CD14-positive monocyte (primary cell): ENCODE measurements at regions not wholly inside any gene's neighbourhood (a gene's known extent, or its start where the extent isn't known, plus 50 kb on each side); places are given as distances from the start of the nearest gene placed in this dataset.

Experiments used
- DNase-seq, 3 donors: peaks; one replicate each; pipeline ENCODE4 v3.0.0-alpha.2; 2011 to 2022
- H2AFZ ChIP-seq: 2 replicates; pipeline ENCODE4 v1.6.0; 2012; ENCODE audit warnings: mild to moderate bottlenecking, low read depth, low read length, inconsistent platforms; ENCODE audit not compliant: insufficient read depth, poor library complexity, severe bottlenecking
- H3K27ac ChIP-seq, 2 donors: 1 replicate in 1 of 2; 2 replicates in 1 of 2; pipeline ENCODE4 v1.5.1; 2012 to 2013; ENCODE audit warnings: low read length in 2 of 2, control low read depth in 1 of 2, inconsistent platforms in 1 of 2, low read depth in 1 of 2, mild to moderate bottlenecking in 1 of 2
- H3K27me3 ChIP-seq, 2 donors: one replicate each; pipeline versions ENCODE4 v1.6.0 to v1.6.1; 2011 to 2013; ENCODE audit warnings: low read length in 2 of 2; ENCODE audit not compliant: control insufficient read depth in 2 of 2, insufficient read depth in 2 of 2
- H3K36me3 ChIP-seq, 2 donors: replicated peaks in 1 of 2; 1 replicate in 1 of 2; 2 replicates in 1 of 2; pipeline versions ENCODE4 v1.5.1 to v1.6.1; 2012 to 2013; ENCODE audit warnings: low read length in 2 of 2, control low read depth in 1 of 2, inconsistent platforms in 1 of 2, mild to moderate bottlenecking in 1 of 2; ENCODE audit not compliant: insufficient read depth in 2 of 2, control insufficient read depth in 1 of 2
- H3K4me1 ChIP-seq, 2 donors: 1 replicate in 1 of 2; 2 replicates in 1 of 2; pipeline versions ENCODE4 v1.5.1 to v1.6.1; 2012 to 2013; ENCODE audit warnings: low read length in 2 of 2, control low read depth in 1 of 2, inconsistent platforms in 1 of 2, mild to moderate bottlenecking in 1 of 2, moderate library complexity in 1 of 2; ENCODE audit not compliant: insufficient read depth in 2 of 2, control insufficient read depth in 1 of 2
- H3K4me2 ChIP-seq: replicated peaks from 2 replicates; pipeline ENCODE3; 2012; ENCODE audit warnings: low read length, moderate library complexity, mild to moderate bottlenecking; ENCODE audit not compliant: poor library complexity, severe bottlenecking; ENCODE audit errors: extremely low read depth
- H3K4me3 ChIP-seq, 3 experiments: fragments of 200-600 bp in 1 of 3; sonication (generic) in 1 of 3; replicated peaks in 1 of 3; 1 replicate in 2 of 3; 2 replicates in 1 of 3; pipeline ENCODE4 v1.5.1; 2011 to 2013; ENCODE audit warnings: low read length in 3 of 3, mild to moderate bottlenecking in 3 of 3, control low read depth in 2 of 3, low read depth in 2 of 3, inconsistent platforms in 1 of 3, moderate library complexity in 1 of 3
- H3K79me2 ChIP-seq: 2 replicates; pipeline ENCODE4 v1.6.0; 2012; ENCODE audit warnings: mild to moderate bottlenecking, control low read depth, inconsistent platforms, low read length, moderate library complexity; ENCODE audit not compliant: insufficient read depth
- H3K9ac ChIP-seq: 2 replicates; pipeline ENCODE4 v1.6.0; 2017; ENCODE audit warnings: low read length, mild to moderate bottlenecking; ENCODE audit not compliant: insufficient read depth, poor library complexity, severe bottlenecking
- H3K9me3 ChIP-seq, 2 donors: replicated peaks in 1 of 2; 1 replicate in 1 of 2; 2 replicates in 1 of 2; pipeline versions ENCODE4 v1.5.1 to v1.6.1; 2012 to 2013; ENCODE audit warnings: low read length in 2 of 2, control low read depth in 1 of 2; ENCODE audit not compliant: control insufficient read depth in 1 of 2, insufficient read depth in 1 of 2
- H4K20me1 ChIP-seq: 2 replicates; pipeline ENCODE4 v1.6.0; 2012; ENCODE audit warnings: mild to moderate bottlenecking, low read length, control low read depth, moderate library complexity; ENCODE audit not compliant: insufficient read depth
- H3K27ac Mint-ChIP-seq, 7 donors: one replicate each; pipeline ENCODE4 v1.8.0; 2020; ENCODE audit warnings: mild to moderate bottlenecking in 7 of 7, mixed read lengths in 7 of 7, moderate library complexity in 6 of 7, inconsistent platforms in 2 of 7
- H3K27me3 Mint-ChIP-seq, 3 donors: one replicate each; pipeline ENCODE4 v1.8.0; 2021 to 2022; ENCODE audit warnings: low read depth in 3 of 3, mild to moderate bottlenecking in 3 of 3, mixed read lengths in 3 of 3, moderate library complexity in 3 of 3, inconsistent platforms in 1 of 3
- H3K36me3 Mint-ChIP-seq, 2 donors: one replicate each; pipeline ENCODE4 v1.8.0; 2020; ENCODE audit warnings: mixed read lengths in 2 of 2, inconsistent platforms in 1 of 2, mild to moderate bottlenecking in 1 of 2
- H3K4me1 Mint-ChIP-seq: one replicate; pipeline ENCODE4 v1.8.0; 2020; ENCODE audit warnings: mild to moderate bottlenecking, mixed read lengths
- H3K4me3 Mint-ChIP-seq, 2 donors: one replicate each; pipeline ENCODE4 v1.8.0; 2020; ENCODE audit warnings: mild to moderate bottlenecking in 2 of 2, mixed read lengths in 2 of 2, moderate library complexity in 1 of 2
- H3K9me3 Mint-ChIP-seq, 7 donors: one replicate each; pipeline ENCODE4 v1.8.0; 2020 to 2022; ENCODE audit warnings: mixed read lengths in 7 of 7, mild to moderate bottlenecking in 6 of 7, moderate library complexity in 6 of 7, inconsistent platforms in 2 of 7
- CTCF ChIP-seq: fragments of 200-600 bp; IDR thresholded peaks from one replicate; pipeline ENCODE4 v1.8.0; 2022; ENCODE audit warnings: antibody characterized with exemption, mild to moderate bottlenecking
- WGBS: methylation state at CpG from one replicate; pipeline ENCODE4 v1.1.5; 2013; ENCODE audit warnings: missing lambda C conversion rate; ENCODE audit not compliant: insufficient coverage; 5-methylcytosine and 5-hydroxymethylcytosine counted together
- intact Hi-C, 2 donors: fragments of 100-400 bp; cut with micrococcal nuclease; formaldehyde crosslinking; loops; one replicate each; pipeline versions ENCODE4 v1.15.0 to v1.15.1; 2023

DNA sequence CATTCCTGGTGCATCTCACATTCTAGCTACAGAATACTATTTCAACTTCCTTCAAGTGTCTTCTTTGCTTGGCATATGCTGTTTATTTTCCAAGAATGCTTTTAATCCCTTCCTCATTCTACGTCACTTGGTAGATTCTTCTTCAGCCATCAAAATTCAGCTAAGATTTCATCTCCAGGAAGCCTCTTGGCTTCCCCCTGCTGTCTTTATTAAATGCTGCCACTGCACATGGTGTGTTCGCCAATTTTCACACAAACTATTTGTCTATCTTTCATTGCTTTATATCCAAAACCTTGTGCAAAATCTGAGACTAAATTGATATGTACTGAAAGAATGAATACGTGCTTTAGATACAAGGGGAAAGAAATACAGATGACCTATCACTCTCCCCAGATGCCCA, 253.0 kb downstream of the RFPL4B start:
- Mint-ChIP-seq H3K4me3 (no peak overlapping the region), H3K27ac (no peak overlapping the region), H3K4me1 (no peaks in the 10 kb centered on the region), H3K36me3 (no peaks in the 10 kb centered on the region), H3K9me3 (peaks cover 0 to 16% (median 5%) of the 10 kb centered on the region in 7 donors), H3K27me3 (peaks cover 0 to 2% (median 0%) of the 10 kb centered on the region in 3 donors)
- no peak overlapping the region for H3K4me2 ChIP-seq
- no peak for DNase-seq
- H3K4me3 ChIP-seq = no peak overlapping the region
- no peaks in the 10 kb centered on the region for H3K36me3 ChIP-seq
- TF ChIP-seq CTCF = no peak
- H3K9me3 ChIP-seq = peaks cover 14 to 21% of the 10 kb centered on the region in 2 donors
- no peaks in the 10 kb centered on the region for H4K20me1 ChIP-seq
- H2AFZ ChIP-seq = no peak overlapping the region
- 100% methylated on average over 1 of the region's 3 CpGs for WGBS
- intact Hi-C loops = no loop called here
- no peaks in the 10 kb centered on the region for H3K79me2 ChIP-seq
- H3K27ac ChIP-seq = no peak overlapping the region
- no peaks in the 10 kb centered on the region for H3K27me3 ChIP-seq
- no peaks in the 10 kb centered on the region for H3K4me1 ChIP-seq
- H3K9ac ChIP-seq = no peak overlapping the region

- no peak overlapping the region for H3K27ac ChIP-seq
Measured at GRCh38 chr6:112603726-112604125, 256.6 kb downstream of the RFPL4B start.

More at GRCh38 chr6:112603726-112604125, 256.6 kb downstream of the RFPL4B start:
- no peak for DNase-seq
- H3K27me3 Mint-ChIP-seq = peaks cover 0 to 2% (median 0%) of the 10 kb centered on the region in 3 donors
- no peak overlapping the region for H3K4me3 ChIP-seq
- no peaks in the 10 kb centered on the region for H3K4me1 Mint-ChIP-seq
- peaks cover 17 to 21% of the 10 kb centered on the region in 2 donors for H3K9me3 ChIP-seq
- H3K9me3 Mint-ChIP-seq = peaks cover 5 to 22% (median 6%) of the 10 kb centered on the region in 7 donors
- no peaks in the 10 kb centered on the region for H3K27me3 ChIP-seq
- intact Hi-C loops = no loop called here
- no peak overlapping the region for H2AFZ ChIP-seq
- no peak overlapping the region for H3K4me2 ChIP-seq
- WGBS = no CpG with 5 or more reads among the region's 1 CpG
- no peaks in the 10 kb centered on the region for H3K79me2 ChIP-seq
- H3K36me3 Mint-ChIP-seq = no peaks in the 10 kb centered on the region
- no peaks in the 10 kb centered on the region for H3K36me3 ChIP-seq
- H4K20me1 ChIP-seq = no peaks in the 10 kb centered on the region
- no peak overlapping the region for H3K4me3 Mint-ChIP-seq
- no peak overlapping the region for H3K27ac Mint-ChIP-seq
- no peaks in the 10 kb centered on the region for H3K4me1 ChIP-seq
- no peak overlapping the region for H3K9ac ChIP-seq
- no peak for TF ChIP-seq CTCF
